DND-41 (cell line): ENCODE measurements at regions not wholly inside any gene's neighbourhood (a gene's known extent, or its start where the extent isn't known, plus 50 kb on each side); places are given as distances from the start of the nearest gene placed in this dataset.

Experiments used
- EZH2 ChIP-seq: IDR thresholded peaks from 3 replicates; pipeline ENCODE4 v1.6.1; 2012; ENCODE audit warnings: borderline replicate concordance, low read depth, mild to moderate bottlenecking, moderate library complexity, low read length, inconsistent platforms; ENCODE audit not compliant: severe bottlenecking
- TF ChIP-seq, protein P1 (sequence below): IDR thresholded peaks from 2 replicates; pipeline ENCODE4 v1.5.1; 2012; ENCODE audit warnings: borderline replicate concordance, low read length, moderate library complexity, mild to moderate bottlenecking; ENCODE audit not compliant: poor library complexity, severe bottlenecking; ENCODE audit errors: extremely low read depth

- TF ChIP-seq, protein P1, sequence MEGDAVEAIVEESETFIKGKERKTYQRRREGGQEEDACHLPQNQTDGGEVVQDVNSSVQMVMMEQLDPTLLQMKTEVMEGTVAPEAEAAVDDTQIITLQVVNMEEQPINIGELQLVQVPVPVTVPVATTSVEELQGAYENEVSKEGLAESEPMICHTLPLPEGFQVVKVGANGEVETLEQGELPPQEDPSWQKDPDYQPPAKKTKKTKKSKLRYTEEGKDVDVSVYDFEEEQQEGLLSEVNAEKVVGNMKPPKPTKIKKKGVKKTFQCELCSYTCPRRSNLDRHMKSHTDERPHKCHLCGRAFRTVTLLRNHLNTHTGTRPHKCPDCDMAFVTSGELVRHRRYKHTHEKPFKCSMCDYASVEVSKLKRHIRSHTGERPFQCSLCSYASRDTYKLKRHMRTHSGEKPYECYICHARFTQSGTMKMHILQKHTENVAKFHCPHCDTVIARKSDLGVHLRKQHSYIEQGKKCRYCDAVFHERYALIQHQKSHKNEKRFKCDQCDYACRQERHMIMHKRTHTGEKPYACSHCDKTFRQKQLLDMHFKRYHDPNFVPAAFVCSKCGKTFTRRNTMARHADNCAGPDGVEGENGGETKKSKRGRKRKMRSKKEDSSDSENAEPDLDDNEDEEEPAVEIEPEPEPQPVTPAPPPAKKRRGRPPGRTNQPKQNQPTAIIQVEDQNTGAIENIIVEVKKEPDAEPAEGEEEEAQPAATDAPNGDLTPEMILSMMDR, result no peak
- TF ChIP-seq EZH2, result no peak
These were observed 362.9 kb upstream of the NUPR2 start for GRCh38 chr7:56479136-56479535.
